ENCODE measurements at regions not wholly inside any gene's neighbourhood (a gene's known extent, or its start where the extent isn't known, plus 50 kb on each side); places are given as distances from the start of the nearest gene placed in this dataset.

DNA sequence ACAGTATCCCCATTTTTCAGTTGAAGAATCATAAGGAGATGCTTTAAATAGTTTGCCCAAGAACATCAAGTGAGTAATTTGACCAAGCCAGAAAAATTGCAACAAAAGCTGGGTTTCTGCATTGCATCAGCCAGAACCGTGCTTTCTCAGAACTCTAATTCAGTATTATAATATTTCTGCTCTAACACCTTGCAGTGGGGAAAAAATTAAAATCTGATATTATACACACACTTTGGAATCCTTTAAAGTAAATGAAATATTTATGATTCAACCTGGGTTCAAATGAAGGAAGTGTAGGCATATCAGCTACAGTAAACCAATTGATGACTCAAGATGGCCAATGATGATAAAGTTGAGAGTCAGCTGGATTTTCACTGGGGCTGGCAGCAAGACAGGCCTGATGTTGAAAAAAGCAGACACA, 387.6 kb upstream of the ZFP42 start:
- Histone ChIP-seq H3K4me2 (ENCODE audit: low read depth, low read length) (no peak overlapping the region), H3K36me3 (replicated peaks in 1 of 2; ENCODE audit: control insufficient read depth in 1 of 2, insufficient read depth in 2 of 2, low read length in 2 of 2) (no peaks in the 10 kb centered on the region), H3K79me2 (ENCODE audit: insufficient read depth, low read length) (no peaks in the 10 kb centered on the region), H4K20me1 (ENCODE audit: insufficient read depth, low read length) (no peaks in the 10 kb centered on the region), H3K4me1 (ENCODE audit: insufficient read depth, low read length) (no peaks in the 10 kb centered on the region), H3K9ac (ENCODE audit: insufficient read depth, low read depth, low read length) (no peak overlapping the region), H3K27me3 (ENCODE audit: control insufficient read depth in 1 of 2, insufficient read depth in 2 of 2, low read length in 2 of 2) (peaks cover 0 to 10% of the 10 kb centered on the region in 2 experiments; a peak in 1 of 5 replicates), H2AFZ (ENCODE audit: low read length) (no peak overlapping the region), H3K4me3 (replicated peaks in 1 of 3; ENCODE audit: insufficient read depth in 1 of 3, low read depth in 2 of 3, low read length in 3 of 3) (no peak overlapping the region), H3K9me3 (ENCODE audit: low read length) (no peaks in the 10 kb centered on the region), H3K27ac (ENCODE audit: extremely low read length, insufficient read depth, low read length) (no peak overlapping the region)
- DNase-seq (ENCODE audit: low spot score) = no peak
- ATAC-seq = no peak
- no TSS peak for BruUV-seq (replicated peaks)
- in situ Hi-C loops (cut with HindIII; ENCODE audit: extremely low pct_ligation_motif_present, low pct_unique_long_range_greater_than_20kb) = no loop called here
- intact Hi-C loops (cut with micrococcal nuclease; ENCODE audit: unreplicated experiment) = loop anchor here (5.0 to 10.0 kb wide), 3 partner anchors 764 to 1829 kb away; partner anchors contain the start of gene FAT1
- CTCF ChIA-PET (ENCODE audit: low intra/inter-chr PET ratio, low total read pairs) = no interaction called here
- no peak for FAIRE-seq
- POLR2A ChIA-PET = no interaction called here
- TF ChIP-seq NFYB (CRISPR knock-in tag; IDR thresholded peaks at IDR 0.05) (no peak), E2F5 (CRISPR knock-in tag; conservative IDR thresholded peaks at IDR 0.05) (no peak), ZNF24 (IDR thresholded peaks at IDR 0.05) (no peak), MAFG (CRISPR knock-in tag; IDR thresholded peaks at IDR 0.05) (no peak), ZNF468 (CRISPR knock-in tag; IDR thresholded peaks at IDR 0.05) (no peak), SNAPC2 (CRISPR knock-in tag; IDR thresholded peaks at IDR 0.05) (no peak), CERS6 (CRISPR knock-in tag; IDR thresholded peaks at IDR 0.05) (no peak), ZSCAN21 (CRISPR knock-in tag; IDR thresholded peaks at IDR 0.05; ENCODE audit: borderline replicate concordance) (no peak), TP53 (CRISPR knock-in tag; conservative IDR thresholded peaks at IDR 0.05) (no peak), PATZ1 (CRISPR knock-in tag; IDR thresholded peaks at IDR 0.05) (no peak), ISL2 (CRISPR knock-in tag; IDR thresholded peaks at IDR 0.05) (no peak), SRY (CRISPR knock-in tag; IDR thresholded peaks at IDR 0.05) (no peak)
- TF ChIP-seq, protein P1, sequence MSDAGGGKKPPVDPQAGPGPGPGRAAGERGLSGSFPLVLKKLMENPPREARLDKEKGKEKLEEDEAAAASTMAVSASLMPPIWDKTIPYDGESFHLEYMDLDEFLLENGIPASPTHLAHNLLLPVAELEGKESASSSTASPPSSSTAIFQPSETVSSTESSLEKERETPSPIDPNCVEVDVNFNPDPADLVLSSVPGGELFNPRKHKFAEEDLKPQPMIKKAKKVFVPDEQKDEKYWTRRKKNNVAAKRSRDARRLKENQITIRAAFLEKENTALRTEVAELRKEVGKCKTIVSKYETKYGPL (CRISPR knock-in tag; IDR thresholded peaks at IDR 0.05) = no peak
- WGBS (ENCODE audit: low lambda C conversion rate) = 0% methylated on average over 1 of the region's 1 CpG
